GM19240 (cell line): ENCODE measurements at regions not wholly inside any gene's neighbourhood (a gene's known extent, or its start where the extent isn't known, plus 50 kb on each side); places are given as distances from the start of the nearest gene placed in this dataset.
"Not testable (repeated sequence)": the region's sequence is repeated elsewhere in the genome, so short reads cannot be mapped to it uniquely, and the experiment has no call there.

ENCODE experiments used
- DNase-seq: peaks from one replicate; pipeline ENCODE4 v3.0.0; 2011; ENCODE audit warnings: low spot score; ENCODE audit not compliant: insufficient read length

- DNase-seq: no peak
Observed at GRCh38 chr10:29730458-29730857, 95.7 kb upstream of the SVIL start.

GRCh38 chr10:29728541-29729049, 93.8 kb upstream of the SVIL start:
- DNase-seq: no peak

- not testable (repeated sequence) for DNase-seq
Observed at GRCh38 chr10:29725927-29726326, 91.2 kb upstream of the SVIL start.

- no peak for DNase-seq
Observed at GRCh38 chr10:29725133-29725720, 90.5 kb upstream of the SVIL start.

DNA sequence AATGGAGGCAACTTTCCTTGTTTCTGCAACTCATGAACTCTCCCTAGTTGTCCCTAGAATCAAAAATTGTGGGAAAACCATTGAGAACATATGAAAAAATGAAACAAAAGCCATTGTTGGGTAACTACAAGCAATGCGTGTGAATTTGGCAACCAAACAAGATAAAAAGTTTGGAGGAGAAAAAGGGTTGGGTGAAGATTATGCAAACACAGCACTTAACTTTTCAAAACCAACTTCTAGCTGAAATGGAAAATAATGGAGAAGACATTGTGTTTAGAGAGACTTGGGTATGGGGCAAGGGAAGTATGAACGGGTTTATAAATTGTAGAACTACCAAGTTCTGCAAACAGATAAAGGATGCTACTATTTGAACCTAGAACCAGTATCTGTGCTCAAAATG, 89.0 kb upstream of the SVIL start:
- DNase-seq: no peak

GRCh38 chr10:29722777-29723176, 88.0 kb upstream of the SVIL start:
- DNase-seq: no peak

DNA sequence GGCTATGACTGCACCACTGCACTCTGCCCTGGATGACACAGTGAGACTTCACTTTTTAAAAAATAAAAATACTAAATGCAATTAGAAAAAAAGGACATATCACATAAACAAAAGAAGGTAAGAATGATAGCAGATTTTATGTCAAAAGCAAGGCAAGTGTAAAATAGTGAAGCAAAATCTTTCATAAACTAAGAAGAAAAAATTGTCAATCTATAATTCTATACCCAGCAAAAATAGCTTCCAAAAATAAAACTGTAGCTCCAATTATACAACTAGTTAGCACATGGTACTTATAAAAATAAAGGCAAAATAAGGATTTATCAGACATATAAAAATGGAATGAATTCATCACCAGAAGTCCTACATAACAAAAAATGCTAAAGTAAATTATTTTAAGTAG, 85.4 kb upstream of the SVIL start:
- DNase-seq: no peak

DNA sequence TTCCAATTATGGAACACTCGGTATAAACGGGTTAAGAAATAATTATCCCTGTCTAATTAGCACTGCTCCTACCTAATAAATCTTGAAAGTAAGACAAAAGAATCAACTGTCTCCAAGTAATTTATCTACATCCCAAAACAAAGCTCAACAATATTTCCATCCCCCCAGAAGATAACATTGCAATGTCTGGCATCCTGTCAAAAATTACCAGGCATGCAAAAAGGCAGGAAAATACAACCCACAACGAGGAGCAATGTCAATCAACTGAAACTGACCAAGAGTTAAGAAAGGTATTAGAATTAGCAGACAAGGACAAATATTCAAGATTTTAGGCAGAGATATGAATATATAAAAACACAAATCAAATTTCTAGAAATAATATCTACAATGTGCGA, 84.5 kb upstream of the SVIL start:
- no peak for DNase-seq

DNA sequence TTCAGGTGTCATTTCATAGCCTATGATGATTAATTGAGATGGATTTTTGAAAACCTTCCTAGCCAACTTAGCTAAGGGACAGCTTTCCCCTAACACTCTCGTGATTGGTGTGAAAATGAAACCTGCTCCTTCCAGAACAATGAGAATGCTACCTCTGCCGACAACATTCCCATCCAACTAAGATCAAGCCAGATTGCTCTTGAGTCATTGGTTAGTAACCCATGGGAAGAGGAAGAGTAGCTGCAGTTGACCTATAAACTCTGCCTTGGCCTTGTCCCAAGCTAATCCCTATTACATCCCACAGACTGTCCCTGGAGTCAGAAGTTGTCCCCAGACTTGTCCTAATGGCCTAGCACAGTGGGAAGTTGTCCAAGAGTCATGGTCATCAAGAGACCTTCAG, 80.5 kb upstream of the SVIL start:
- no peak for DNase-seq

DNA sequence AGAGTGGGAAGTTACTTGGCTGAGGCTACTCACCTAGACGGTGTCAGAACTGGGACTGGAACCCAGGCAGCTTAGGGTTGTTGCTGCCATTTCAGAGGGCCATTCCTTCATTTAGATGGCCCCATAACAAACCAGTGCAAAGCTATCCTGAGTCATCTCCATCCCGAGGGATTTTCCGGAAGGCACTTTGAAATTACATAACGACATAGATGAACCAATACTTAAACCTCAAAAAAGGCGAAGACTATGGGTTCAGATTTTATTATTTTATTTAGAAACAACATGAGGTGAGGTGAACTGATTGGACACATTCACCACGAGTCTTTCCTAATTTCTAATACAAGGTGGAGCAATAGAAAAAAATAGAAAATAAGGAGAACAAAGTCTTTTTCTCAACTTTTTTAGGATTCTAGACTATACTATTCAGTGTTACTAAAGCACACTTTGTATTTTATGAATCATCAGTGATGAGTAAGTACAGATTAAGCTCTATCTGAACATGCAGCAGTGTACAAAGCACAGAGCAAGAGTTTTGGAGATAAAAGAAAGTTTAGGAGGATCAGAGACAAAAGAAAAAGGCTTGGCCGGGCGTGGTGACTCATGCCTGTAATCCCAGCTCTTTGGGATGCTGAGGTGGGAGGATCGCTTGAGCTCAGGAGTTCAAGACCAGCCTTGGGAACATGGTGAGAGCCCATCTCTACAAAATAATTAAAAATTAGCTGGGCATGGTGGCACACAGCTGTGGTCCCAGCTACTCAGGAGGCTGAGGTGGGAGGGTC, 79.5 kb upstream of the SVIL start:
- no peak for DNase-seq

DNA sequence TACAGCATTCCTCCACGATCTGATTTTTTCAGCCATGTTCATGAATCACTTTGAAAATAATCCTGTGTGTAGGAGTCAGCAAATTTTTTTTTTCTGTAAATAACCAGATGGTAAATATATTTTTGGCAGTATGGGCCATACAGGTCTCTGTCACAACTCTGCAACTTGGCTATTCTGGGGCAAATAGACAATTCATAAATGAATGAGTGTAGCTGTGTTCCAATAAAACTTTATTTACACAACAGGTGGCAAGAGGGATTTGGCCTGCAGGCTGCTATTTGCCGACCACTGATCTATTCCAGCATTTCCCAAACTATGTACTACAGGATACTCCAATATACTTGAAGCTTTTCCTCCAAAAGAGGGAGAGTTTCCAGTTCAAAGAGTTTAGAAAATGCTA, 78.7 kb upstream of the SVIL start:
- DNase-seq: no peak

- no peak for DNase-seq
Observed at GRCh38 chr10:29712108-29712507, 77.3 kb upstream of the SVIL start.

- no peak for DNase-seq
Observed at GRCh38 chr10:29710128-29710527, 75.4 kb upstream of the SVIL start.

DNA sequence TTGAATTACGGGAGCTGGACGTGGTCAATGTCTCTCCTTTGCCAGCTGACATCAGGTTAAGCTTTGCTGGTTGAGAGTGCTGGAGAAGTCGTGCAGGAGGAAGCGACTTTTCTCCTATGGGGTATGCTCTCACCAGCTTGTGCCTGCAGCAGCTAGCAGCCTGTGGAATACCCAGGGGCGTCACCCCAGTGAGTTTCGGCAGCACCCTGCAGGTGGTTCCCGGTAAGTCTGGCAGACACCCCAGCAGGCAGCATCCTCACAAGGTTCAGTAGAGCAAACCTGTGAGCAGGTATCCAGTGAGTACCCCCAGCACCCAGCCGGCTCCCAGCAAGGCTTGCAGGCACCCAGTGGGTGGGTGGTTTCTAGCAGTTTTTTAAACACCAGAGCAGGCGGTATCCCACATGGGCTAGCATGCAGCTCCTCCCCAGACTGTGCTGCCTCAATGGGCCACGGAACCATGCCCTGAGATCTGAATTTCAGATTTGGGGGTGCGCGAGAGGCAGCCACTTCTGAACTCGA, 74.8 kb upstream of the SVIL start:
- DNase-seq: no peak

DNA sequence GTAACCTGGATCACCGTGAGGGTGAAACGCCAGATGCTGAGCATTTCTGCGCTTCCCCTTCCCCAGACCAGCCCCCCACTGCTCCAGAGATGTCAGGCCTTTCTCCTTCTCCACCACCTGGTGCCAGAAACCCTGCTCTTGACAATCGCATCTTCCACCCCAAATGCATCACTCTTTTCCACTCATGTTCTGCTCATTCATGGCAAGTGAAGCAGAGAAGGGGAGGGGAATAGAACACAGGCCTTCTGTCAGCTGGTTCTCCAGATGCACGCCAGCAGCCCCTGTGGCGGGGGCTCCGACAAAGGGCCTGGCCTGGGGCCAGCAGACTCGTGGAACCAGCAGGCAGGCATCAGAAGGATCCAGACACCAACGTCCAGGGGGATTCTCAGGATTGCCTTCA, 68.5 kb upstream of the SVIL start:
- no peak for DNase-seq

GRCh38 chr10:29702273-29703164, 67.7 kb upstream of the SVIL start:
- no peak for DNase-seq

DNA sequence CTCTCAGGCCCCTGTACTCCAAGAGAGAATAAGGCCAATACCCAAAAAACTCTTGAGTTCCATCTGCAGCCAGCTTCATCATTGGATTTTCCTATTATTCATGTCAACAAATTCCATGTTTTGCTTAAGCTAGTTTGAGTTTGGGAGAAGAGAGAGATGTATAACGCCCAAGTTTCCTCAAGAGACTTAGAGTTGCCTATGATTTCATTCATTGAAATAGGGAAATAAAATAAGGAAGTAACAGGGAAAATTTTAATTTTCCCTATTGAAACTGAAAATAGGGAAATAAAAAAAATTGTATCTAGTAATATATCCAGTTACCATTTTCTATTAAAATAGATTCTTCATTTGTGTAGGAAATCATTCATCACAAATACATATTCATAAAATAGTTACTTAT, 66.5 kb upstream of the SVIL start:
- DNase-seq: no peak

GRCh38 chr10:29699621-29700020, 64.8 kb upstream of the SVIL start:
- no peak for DNase-seq

DNA sequence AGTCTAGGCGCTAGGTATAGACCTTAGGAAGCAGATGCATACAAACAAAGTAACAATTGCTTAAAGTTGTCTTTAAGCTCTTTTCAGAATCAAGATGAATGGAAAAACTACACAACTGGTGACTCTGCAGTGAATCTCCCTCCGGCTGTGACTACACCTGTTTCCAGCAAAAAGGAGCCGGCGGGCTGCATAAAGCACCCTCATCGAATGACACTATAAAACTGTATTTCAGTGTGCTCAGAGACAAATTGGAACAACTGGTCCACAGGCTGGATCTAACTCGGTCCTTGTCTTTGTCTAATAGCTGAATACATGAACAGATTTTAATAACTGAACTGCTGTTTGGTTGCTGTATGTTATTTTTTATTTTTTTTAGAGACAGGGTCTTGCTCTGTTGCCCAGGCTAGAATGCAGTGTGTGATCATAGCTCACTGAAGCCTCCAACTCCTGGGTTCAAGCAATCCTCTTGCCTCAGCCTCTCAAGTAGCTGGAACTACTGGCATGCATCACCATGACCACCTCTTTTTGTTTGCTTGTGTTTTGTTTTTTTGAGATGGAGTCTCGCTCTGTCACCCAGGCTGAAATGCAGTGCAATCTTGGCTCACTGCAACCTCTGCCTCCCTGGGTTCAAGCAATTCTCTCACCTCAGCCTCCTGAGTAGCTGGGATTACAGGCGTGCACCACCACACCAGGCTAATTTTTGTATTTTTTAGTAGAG, 64.2 kb upstream of the SVIL start:
- DNase-seq: no peak

DNA sequence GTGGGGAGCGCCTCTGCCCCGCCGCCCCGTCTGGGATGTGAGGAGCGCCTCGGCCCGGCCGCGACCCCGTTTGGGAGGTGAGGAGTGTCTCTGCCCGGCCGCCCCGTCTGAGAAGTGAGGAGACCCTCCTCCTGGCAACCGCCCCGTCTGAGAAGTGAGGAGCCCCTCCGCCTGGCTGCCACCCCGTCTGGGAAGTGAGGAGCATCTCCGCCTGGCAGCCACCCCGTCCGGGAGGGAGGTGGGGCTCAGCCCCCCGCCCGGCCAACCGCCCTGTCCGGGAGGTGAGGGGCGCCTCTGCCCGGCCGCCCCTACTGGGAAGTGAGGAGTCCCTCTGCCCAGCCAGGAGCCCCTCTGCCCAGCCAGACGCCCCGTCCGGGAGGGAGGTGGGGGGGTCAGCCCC, 61.8 kb upstream of the SVIL start:
- not testable (repeated sequence) for DNase-seq

DNA sequence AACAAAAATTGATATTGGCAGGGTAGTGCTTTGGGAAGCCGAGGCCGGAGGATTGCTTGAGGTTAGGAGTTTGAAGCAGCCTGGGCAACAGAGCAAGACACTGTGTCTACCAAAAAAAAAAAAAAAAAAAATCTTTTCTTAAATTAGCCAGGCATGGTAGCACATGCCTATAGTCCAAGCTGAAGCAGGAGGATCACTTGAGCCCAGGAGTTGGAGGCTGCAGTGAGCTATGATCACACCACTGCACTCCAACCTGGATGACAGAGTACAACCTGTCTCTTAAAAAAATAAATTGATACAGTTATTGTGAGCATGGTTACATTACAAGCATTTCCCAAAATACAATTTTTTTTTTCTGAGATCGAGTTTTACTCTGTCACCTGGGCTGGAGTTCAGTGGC, 59.4 kb upstream of the SVIL start:
- DNase-seq: no peak
